ENCODE measurements at regions not wholly inside any gene's neighbourhood (a gene's known extent, or its start where the extent isn't known, plus 50 kb on each side); places are given as distances from the start of the nearest gene placed in this dataset.

DNA sequence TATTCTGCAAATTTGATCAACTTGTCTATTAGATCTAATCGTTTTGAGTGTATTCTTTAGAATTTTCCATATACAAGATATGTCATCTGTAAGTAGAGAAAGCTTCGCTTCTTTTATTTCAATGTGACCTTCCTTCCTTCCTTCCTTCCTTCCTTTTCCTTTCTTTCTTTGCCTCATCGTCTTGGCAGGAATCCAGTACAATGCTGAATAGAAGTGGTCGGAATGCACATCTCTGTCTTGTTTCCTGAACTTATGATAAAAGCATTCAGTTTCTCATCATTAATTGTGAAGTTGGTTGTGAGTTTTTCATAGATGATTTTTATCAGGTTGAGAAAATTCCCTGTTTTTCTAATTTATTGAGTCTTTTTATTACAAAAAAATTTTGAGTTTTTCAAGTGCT is 300.7 kb upstream of the ZNF32 start:
- H3K4me1 ChIP-seq: no peaks in the 10 kb centered on the region
- no peak overlapping the region for H3K4me3 ChIP-seq
- no peaks in the 10 kb centered on the region for H3K36me3 ChIP-seq
- intact Hi-C loops (cut with DNase I): no loop called here
- H3K27me3 ChIP-seq: no peaks in the 10 kb centered on the region
- ATAC-seq (no peak), DNase-seq (no peak)
- no peak overlapping the region for H3K27ac ChIP-seq
- no peak for TF ChIP-seq CTCF (IDR thresholded peaks at IDR 0.05)
- no peaks in the 10 kb centered on the region for H3K9me3 ChIP-seq

DNA sequence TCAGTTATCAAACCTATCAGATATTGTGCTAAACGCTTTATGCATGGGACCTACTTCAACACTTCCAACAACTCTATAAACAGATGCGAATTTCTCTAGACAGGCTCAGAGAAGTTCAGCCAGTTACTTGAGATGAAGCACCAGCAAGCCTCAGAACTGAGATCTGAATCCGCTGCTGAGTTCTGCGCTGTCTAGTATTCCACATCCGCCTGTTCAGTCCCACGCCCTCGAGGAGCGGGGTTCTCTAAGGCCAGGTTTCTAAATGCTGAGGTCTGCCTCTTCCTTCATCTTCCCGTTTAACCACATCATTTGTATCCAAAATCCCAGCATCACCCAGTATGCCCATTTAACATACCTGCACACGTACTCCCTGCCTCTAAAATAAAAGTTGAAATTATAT is 297.8 kb upstream of the ZNF32 start:
- Histone ChIP-seq H3K4me3 (no peak overlapping the region), H3K36me3 (no peaks in the 10 kb centered on the region), H3K9me3 (no peaks in the 10 kb centered on the region), H3K4me1 (no peaks in the 10 kb centered on the region), H3K27ac (no peak overlapping the region), H3K27me3 (no peaks in the 10 kb centered on the region)
- ATAC-seq: no peak
- intact Hi-C loops (cut with DNase I): no loop called here
- peak; percentile 26 for DNase-seq
- no peak for TF ChIP-seq CTCF (IDR thresholded peaks at IDR 0.05)

DNA sequence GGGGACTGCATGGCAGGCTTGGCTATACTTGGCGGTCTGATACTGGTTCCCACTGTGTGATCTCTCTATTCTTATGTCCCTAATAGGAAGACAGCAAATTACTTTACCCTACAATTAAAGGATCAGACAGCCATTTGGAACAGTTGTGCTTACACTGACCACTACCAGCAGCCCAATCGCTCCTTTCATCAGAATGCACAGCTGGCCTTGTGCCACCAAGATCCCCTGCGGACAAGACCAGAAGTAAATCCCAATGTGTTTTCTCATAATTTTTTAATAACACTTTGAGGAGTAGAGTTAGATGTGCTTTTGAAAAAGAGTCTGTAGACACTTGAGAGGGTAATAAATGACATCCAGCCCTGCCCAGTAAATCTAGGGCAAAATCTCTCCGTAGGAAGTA is 297.2 kb upstream of the ZNF32 start:
- no peak for DNase-seq
- H3K27ac ChIP-seq: no peak overlapping the region
- intact Hi-C loops (cut with DNase I): no loop called here

DNA sequence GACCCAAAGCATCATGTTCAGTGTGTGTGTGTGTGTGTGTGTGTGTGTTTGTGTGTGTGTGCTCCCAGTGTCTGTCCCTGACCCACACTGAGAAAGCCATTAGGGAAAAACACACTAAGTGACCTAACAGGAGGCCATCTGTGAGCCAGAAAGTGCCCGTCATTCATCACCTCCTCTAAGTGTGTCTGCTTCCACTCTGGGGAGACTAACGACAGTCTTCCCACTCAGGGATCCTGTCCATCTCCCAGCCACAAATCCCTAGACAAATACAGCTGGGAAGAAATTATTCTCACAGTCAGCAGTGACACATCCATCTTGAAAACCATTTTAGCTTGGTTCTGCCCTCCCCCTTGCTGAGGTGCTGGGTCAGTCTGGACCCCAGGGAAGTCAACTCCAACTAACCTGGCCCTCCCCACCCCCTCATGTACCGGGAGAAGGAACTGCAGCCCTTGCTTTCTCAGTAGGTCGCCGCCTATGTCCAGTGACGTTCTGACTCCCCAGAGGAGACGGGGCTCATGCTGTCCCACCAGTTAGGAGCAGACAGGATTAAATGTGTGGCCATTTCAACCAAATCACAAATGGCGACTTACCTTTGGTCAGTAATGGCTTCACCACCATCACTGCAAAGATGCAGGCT is 296.5 kb upstream of the ZNF32 start:
- Histone ChIP-seq H3K27me3 (no peaks in the 10 kb centered on the region), H3K27ac (no peak overlapping the region), H3K4me3 (no peak overlapping the region), H3K36me3 (no peaks in the 10 kb centered on the region), H3K4me1 (no peaks in the 10 kb centered on the region), H3K9me3 (no peaks in the 10 kb centered on the region)
- ATAC-seq: no peak
- peak; percentile 21 for DNase-seq
- no peak for TF ChIP-seq CTCF (IDR thresholded peaks at IDR 0.05)
- intact Hi-C loops (cut with DNase I): no loop called here

More for the DNA sequence above, 297.2 kb upstream of the ZNF32 start:
- Histone ChIP-seq H3K36me3 (no peaks in the 10 kb centered on the region), H3K27me3 (no peaks in the 10 kb centered on the region), H3K4me1 (no peaks in the 10 kb centered on the region), H3K9me3 (no peaks in the 10 kb centered on the region), H3K4me3 (no peak overlapping the region)
- no peak for ATAC-seq
- no peak for TF ChIP-seq CTCF (IDR thresholded peaks at IDR 0.05)

DNA sequence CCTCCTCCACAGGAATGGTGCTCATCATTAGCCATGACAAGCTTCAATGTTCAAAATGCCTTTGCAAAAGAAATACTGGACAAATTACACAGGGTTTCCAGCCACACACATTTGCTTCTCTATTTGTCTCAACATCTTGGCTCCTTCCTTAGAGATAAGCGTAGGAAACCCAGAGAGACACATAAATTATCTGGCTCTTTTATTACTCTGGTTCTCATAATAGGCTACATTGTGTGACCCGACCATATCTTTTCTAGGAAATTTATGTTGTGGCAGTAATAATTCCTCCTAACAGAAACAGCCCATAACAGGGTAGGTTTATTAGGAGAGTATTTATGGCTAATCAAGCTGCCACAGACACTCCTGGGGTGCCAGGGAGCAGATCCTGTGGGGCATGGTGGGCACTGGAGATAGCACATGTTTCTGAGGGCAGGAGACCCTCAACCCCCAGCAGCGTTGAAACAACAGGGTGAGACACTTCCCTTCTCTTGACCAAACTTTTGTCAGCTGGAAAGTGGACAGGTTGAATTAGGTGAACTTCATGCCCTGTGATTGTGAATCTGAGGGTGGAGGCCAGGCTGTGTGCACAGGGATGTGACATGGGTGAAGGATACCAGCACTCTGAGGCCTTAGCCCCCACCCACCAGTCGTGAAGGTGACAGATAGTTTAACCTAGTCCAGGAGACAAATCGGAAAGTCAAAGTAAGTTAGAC is 295.9 kb upstream of the ZNF32 start:
- DNase-seq: no peak
- H3K27ac ChIP-seq: no peak overlapping the region
- no peaks in the 10 kb centered on the region for H3K4me1 ChIP-seq
- no peaks in the 10 kb centered on the region for H3K9me3 ChIP-seq
- intact Hi-C loops (cut with DNase I): no loop called here
- no peak for ATAC-seq
- no peaks in the 10 kb centered on the region for H3K27me3 ChIP-seq
- H3K4me3 ChIP-seq: no peak overlapping the region
- no peak for TF ChIP-seq CTCF (IDR thresholded peaks at IDR 0.05)
- no peaks in the 10 kb centered on the region for H3K36me3 ChIP-seq
